Loucy (cell line): ENCODE measurements at regions not wholly inside any gene's neighbourhood (a gene's known extent, or its start where the extent isn't known, plus 50 kb on each side); places are given as distances from the start of the nearest gene placed in this dataset.

Source experiments
- H2AFZ ChIP-seq: fragments of 200-600 bp; sonication (generic); 2 replicates; pipeline ENCODE4 v1.6.0; 2016; ENCODE audit warnings: antibody characterized with exemption, mild to moderate bottlenecking, low read length, moderate library complexity
- H3F3A ChIP-seq: fragments of 200-600 bp; 2 replicates; pipeline ENCODE4 v1.6.0; 2016; ENCODE audit warnings: antibody characterized with exemption, low read depth, mild to moderate bottlenecking
- H3K27me3 ChIP-seq: fragments of 200-600 bp; sonication (generic); 2 replicates; pipeline ENCODE4 v1.6.1; 2014; ENCODE audit warnings: low read length, mild to moderate bottlenecking; ENCODE audit not compliant: insufficient read depth, poor library complexity, severe bottlenecking
- H3K36me3 ChIP-seq: fragments of 200-600 bp; sonication (generic); 2 replicates; pipeline ENCODE4 v1.6.1; 2016; ENCODE audit warnings: low read length; ENCODE audit not compliant: insufficient read depth
- H3K4me1 ChIP-seq: fragments of 200-600 bp; sonication (generic); 2 replicates; pipeline ENCODE4 v1.5.1; 2014; ENCODE audit warnings: low read length, mild to moderate bottlenecking; ENCODE audit not compliant: insufficient read depth, poor library complexity, severe bottlenecking
- H3K4me2 ChIP-seq: fragments of 200-600 bp; sonication (generic); 2 replicates; pipeline ENCODE4 v1.6.0; 2014; ENCODE audit warnings: antibody characterized with exemption, low read length, low read depth, mild to moderate bottlenecking; ENCODE audit not compliant: poor library complexity, severe bottlenecking
- H3K4me3 ChIP-seq: fragments of 200-600 bp; sonication (generic); 2 replicates; pipeline ENCODE4 v1.5.1; 2014; ENCODE audit warnings: low read length, mild to moderate bottlenecking, mixed read lengths; ENCODE audit not compliant: poor library complexity, severe bottlenecking
- H3K79me2 ChIP-seq: fragments of 200-600 bp; sonication (generic); 2 replicates; pipeline ENCODE4 v1.6.1; 2014; ENCODE audit warnings: low read length; ENCODE audit not compliant: insufficient read depth
- H3K9ac ChIP-seq: fragments of 200-600 bp; sonication (generic); 2 replicates; pipeline ENCODE4 v1.6.0; 2014; ENCODE audit warnings: mild to moderate bottlenecking, low read depth, low read length, moderate library complexity; ENCODE audit not compliant: poor library complexity, severe bottlenecking
- H3K9me2 ChIP-seq: fragments of 200-600 bp; sonication (generic); replicated peaks from 2 replicates; pipeline ENCODE4 v1.6.1; 2016; ENCODE audit warnings: low read depth, low read length, mixed read lengths
- H3K9me3 ChIP-seq: fragments of 200-600 bp; sonication (generic); 2 replicates; pipeline ENCODE4 v1.6.1; 2014; ENCODE audit warnings: mild to moderate bottlenecking, antibody characterized with exemption, low read length, low read depth; ENCODE audit not compliant: insufficient read depth
- H4K20me1 ChIP-seq: fragments of 200-600 bp; sonication (generic); 2 replicates; pipeline ENCODE4 v1.6.0; 2014; ENCODE audit warnings: antibody characterized with exemption, low read length, mild to moderate bottlenecking; ENCODE audit not compliant: insufficient read depth, poor library complexity, severe bottlenecking
- CTCF ChIP-seq: fragments of 200-600 bp; sonication (generic); conservative IDR thresholded peaks from 2 replicates; pipeline ENCODE4 v1.5.1; 2014; ENCODE audit warnings: mild to moderate bottlenecking, antibody characterized with exemption, low read length
- EZH2phosphoT487 ChIP-seq: fragments of 200-600 bp; IDR thresholded peaks from 2 replicates; pipeline ENCODE4 v1.6.1; 2018; ENCODE audit warnings: antibody characterized with exemption, mild to moderate bottlenecking, moderate library complexity, borderline replicate concordance

GRCh38 chr2:12335131-12335530 is 381.6 kb upstream of the TRIB2 start:
- H3F3A ChIP-seq = no peaks in the 10 kb centered on the region
- H3K9me3 ChIP-seq = no peaks in the 10 kb centered on the region
- H3K4me1 ChIP-seq = peaks cover 8% of the 10 kb centered on the region
- H4K20me1 ChIP-seq = no peaks in the 10 kb centered on the region
- no peaks in the 10 kb centered on the region for H3K36me3 ChIP-seq
- H3K79me2 ChIP-seq = no peaks in the 10 kb centered on the region
- TF ChIP-seq CTCF (no peak), EZH2phosphoT487 (no peak)
- H3K4me3 ChIP-seq = no peak overlapping the region
- H2AFZ ChIP-seq = no peak overlapping the region; the same call in 1 of the 2 replicates
- H3K9ac ChIP-seq = no peak overlapping the region
- H3K4me2 ChIP-seq = no peak overlapping the region
- H3K9me2 ChIP-seq = no peaks in the 10 kb centered on the region
- no peaks in the 10 kb centered on the region for H3K27me3 ChIP-seq

- H3F3A ChIP-seq = no peaks in the 10 kb centered on the region
- no peaks in the 10 kb centered on the region for H3K9me3 ChIP-seq
- no peaks in the 10 kb centered on the region for H4K20me1 ChIP-seq
- no peaks in the 10 kb centered on the region for H3K36me3 ChIP-seq
- no peak overlapping the region for H3K9ac ChIP-seq
- no peaks in the 10 kb centered on the region for H3K27me3 ChIP-seq
- H3K9me2 ChIP-seq = no peaks in the 10 kb centered on the region
- H2AFZ ChIP-seq = no peak overlapping the region
- no peaks in the 10 kb centered on the region for H3K79me2 ChIP-seq
- no peak overlapping the region for H3K4me2 ChIP-seq
- peaks cover 10% of the 10 kb centered on the region for H3K4me1 ChIP-seq
- TF ChIP-seq CTCF (no peak), EZH2phosphoT487 (no peak)
- no peak overlapping the region for H3K4me3 ChIP-seq
These were observed 380.7 kb upstream of the TRIB2 start for GRCh38 chr2:12335995-12336394.

GRCh38 chr2:12338946-12339697 is 377.6 kb upstream of the TRIB2 start:
- H3K36me3 ChIP-seq = no peaks in the 10 kb centered on the region
- H3K9me3 ChIP-seq = no peaks in the 10 kb centered on the region
- H3K9me2 ChIP-seq = no peaks in the 10 kb centered on the region
- H4K20me1 ChIP-seq = no peaks in the 10 kb centered on the region
- no peaks in the 10 kb centered on the region for H3F3A ChIP-seq
- H3K27me3 ChIP-seq = no peaks in the 10 kb centered on the region
- peaks cover 16% of the 10 kb centered on the region for H3K4me1 ChIP-seq
- no peak for TF ChIP-seq CTCF
- TF ChIP-seq EZH2phosphoT487 = no peak
- H3K4me3 ChIP-seq = no peak overlapping the region
- no peak overlapping the region for H3K4me2 ChIP-seq
- H3K9ac ChIP-seq = no peak overlapping the region
- no peaks in the 10 kb centered on the region for H3K79me2 ChIP-seq
- H2AFZ ChIP-seq = no peak overlapping the region
